ENCODE measurements at regions not wholly inside any gene's neighbourhood (a gene's known extent, or its start where the extent isn't known, plus 50 kb on each side); places are given as distances from the start of the nearest gene placed in this dataset.

- TF ChIP-seq CTCF (IDR thresholded peaks at IDR 0.05) (no peak), POLR2A (IDR thresholded peaks at IDR 0.05) (no peak)
Measured at GRCh38 chr4:32789026-32789608, 2068.9 kb downstream of the PCDH7 start.
